Esophagus muscularis mucosa (tissue), 4 donors: ENCODE measurements at regions not wholly inside any gene's neighbourhood (a gene's known extent, or its start where the extent isn't known, plus 50 kb on each side); places are given as distances from the start of the nearest gene placed in this dataset.

Source experiments
- EP300 ChIP-seq: sonication (generic); formaldehyde crosslinking; IDR thresholded peaks from one replicate; pipeline ENCODE4 v1.6.1; 2017; ENCODE audit warnings: antibody characterized with exemption
- POLR2A ChIP-seq: fragments of 450-650 bp; IDR thresholded peaks from one replicate; pipeline ENCODE4 v1.6.1; 2017; ENCODE audit warnings: antibody characterized with exemption, moderate library complexity, mild to moderate bottlenecking, low read depth
- POLR2AphosphoS5 ChIP-seq, 2 donors: sonication (generic); formaldehyde crosslinking; IDR thresholded peaks; one replicate each; pipeline ENCODE4 v1.6.1; 2017; ENCODE audit warnings: antibody characterized with exemption in 2 of 2
- TF ChIP-seq, protein P1 (sequence below), 3 experiments: fragments of 200-600 bp in 2 of 3; fragments of 450-650 bp in 1 of 3; sonication (generic) in 2 of 3; IDR thresholded peaks; one replicate each; pipeline ENCODE4 v1.5.1; 2017 to 2019; ENCODE audit warnings: antibody characterized with exemption in 3 of 3, mild to moderate bottlenecking in 2 of 3, moderate library complexity in 1 of 3

DNA sequence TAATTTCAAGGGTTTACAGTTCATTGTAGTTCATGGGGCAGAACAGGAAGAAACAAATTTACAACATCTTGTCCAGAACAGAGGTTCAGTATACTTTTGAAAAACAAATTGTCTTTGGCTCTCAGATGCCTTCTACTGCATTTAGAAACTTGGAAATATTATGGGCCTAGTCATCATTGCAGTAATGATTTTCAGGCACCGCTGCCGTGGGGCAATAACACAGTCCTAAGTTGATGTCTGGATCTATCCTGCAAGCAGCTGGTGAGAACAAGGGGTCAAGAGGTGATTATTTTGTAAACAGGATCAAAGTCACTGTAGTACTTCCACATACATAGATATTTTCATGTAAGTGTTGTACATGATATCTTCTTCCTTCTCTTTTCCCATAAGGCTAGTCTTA is 82.5 kb upstream of the CAST start:
- TF ChIP-seq, protein P1, sequence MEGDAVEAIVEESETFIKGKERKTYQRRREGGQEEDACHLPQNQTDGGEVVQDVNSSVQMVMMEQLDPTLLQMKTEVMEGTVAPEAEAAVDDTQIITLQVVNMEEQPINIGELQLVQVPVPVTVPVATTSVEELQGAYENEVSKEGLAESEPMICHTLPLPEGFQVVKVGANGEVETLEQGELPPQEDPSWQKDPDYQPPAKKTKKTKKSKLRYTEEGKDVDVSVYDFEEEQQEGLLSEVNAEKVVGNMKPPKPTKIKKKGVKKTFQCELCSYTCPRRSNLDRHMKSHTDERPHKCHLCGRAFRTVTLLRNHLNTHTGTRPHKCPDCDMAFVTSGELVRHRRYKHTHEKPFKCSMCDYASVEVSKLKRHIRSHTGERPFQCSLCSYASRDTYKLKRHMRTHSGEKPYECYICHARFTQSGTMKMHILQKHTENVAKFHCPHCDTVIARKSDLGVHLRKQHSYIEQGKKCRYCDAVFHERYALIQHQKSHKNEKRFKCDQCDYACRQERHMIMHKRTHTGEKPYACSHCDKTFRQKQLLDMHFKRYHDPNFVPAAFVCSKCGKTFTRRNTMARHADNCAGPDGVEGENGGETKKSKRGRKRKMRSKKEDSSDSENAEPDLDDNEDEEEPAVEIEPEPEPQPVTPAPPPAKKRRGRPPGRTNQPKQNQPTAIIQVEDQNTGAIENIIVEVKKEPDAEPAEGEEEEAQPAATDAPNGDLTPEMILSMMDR (IDR thresholded peaks at IDR 0.05): no peak
- TF ChIP-seq POLR2A (no peak), EP300 (no peak), POLR2AphosphoS5 (IDR thresholded peaks at IDR 0.05) (no peak)
